Activated CD8-positive, alpha-beta memory T cell treated with anti-CD3 and anti-CD28 coated beads, Interleukin-2, amount 50 U/mL, for 24 hours (primary cell): ENCODE measurements at regions not wholly inside any gene's neighbourhood (a gene's known extent, or its start where the extent isn't known, plus 50 kb on each side); places are given as distances from the start of the nearest gene placed in this dataset.
"Not testable (repeated sequence)": the region's sequence is repeated elsewhere in the genome, so short reads cannot be mapped to it uniquely, and the experiment has no call there.

ENCODE experiments used
- DNase-seq: peaks from one replicate; pipeline ENCODE4 v3.0.0-alpha.2; 2020; ENCODE audit errors: extremely low read depth

GRCh38 chr2:81073412-81073811 is 768.9 kb upstream of the LRRTM1 start:
- no peak for DNase-seq

DNA sequence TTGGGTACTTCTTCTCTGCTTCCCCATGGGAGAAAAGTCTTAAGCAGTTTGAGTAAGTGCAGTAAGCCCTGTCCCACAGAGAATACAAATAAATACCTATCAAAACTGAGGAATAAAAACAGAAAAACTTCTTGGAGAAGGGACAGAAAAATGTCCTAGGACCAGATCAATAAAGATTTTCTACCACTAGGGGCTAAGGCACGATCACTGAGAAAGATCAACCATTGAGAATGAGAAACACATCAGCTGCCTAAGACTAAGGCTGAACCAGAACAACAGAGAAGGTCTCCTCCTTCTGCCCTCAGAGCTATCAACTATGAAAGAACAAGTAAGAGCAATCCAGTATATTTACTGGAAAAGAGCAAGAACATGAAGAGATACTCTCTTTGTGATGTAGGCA is 763.6 kb upstream of the LRRTM1 start:
- no peak for DNase-seq

DNA sequence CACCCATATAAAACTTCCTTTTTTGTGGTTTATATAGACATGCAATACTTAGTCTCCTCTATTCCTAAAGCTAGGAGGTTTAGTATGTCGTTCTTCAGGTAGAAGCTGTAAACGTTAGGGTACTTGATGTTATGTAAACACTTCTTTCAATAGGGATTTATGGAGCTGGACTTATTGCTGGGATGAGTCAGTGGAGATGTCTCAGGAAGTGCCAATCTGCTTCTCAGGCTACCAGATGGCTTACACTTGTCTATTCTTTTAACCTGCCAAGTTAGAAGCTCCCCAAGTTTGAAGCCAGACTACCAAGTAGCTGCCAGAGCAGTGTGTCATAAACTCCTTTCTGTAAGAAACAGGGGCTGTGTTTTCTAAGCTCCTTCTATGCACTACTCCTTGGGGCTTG is 756.5 kb upstream of the LRRTM1 start:
- no peak for DNase-seq

- DNase-seq: no peak
These were observed 746.1 kb upstream of the LRRTM1 start for GRCh38 chr2:81050580-81051095.

DNA sequence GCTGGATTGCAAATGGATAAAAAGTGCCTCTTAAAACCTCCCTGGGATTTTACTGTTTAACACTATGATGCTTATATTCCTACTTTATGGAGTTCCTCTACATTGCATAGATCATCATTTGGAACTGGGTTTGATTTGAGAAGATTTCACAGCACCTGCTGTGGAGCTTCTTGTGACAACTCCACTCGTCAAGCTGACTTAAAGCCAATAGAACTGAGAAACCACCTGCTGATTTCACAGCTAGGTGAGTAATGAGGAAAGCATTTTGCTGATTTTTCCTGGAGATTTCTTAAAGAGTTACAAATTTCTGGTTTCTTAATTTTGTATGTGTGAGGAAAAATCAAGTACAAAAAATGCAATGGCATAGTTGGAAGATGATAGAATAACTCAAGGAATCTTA is 739.1 kb upstream of the LRRTM1 start:
- no peak for DNase-seq

GRCh38 chr2:81007104-81007503 is 702.6 kb upstream of the LRRTM1 start:
- no peak for DNase-seq

GRCh38 chr2:81002906-81003305 is 698.4 kb upstream of the LRRTM1 start:
- DNase-seq: no peak

DNA sequence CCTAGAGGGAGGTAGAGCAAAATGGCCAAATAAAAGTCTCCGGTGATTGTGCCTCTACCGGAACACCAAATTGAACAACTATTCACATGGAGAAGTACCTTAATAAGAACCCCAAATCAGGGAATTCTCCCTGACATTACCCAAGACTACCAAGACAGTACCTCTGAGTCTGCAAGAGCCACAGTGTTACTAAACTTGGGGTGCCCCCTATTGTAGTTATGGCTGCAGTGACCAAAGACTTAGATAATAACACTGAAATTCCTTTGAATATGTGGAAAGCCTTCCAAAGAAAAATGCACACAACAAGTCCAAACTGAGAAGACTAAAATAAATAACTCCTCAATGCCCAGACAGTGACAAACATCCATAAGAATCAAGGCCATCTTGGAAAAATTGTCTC is 682.9 kb upstream of the LRRTM1 start:
- DNase-seq: no peak

- no peak for DNase-seq
These were observed 665.3 kb upstream of the LRRTM1 start for GRCh38 chr2:80969900-80970299.

DNA sequence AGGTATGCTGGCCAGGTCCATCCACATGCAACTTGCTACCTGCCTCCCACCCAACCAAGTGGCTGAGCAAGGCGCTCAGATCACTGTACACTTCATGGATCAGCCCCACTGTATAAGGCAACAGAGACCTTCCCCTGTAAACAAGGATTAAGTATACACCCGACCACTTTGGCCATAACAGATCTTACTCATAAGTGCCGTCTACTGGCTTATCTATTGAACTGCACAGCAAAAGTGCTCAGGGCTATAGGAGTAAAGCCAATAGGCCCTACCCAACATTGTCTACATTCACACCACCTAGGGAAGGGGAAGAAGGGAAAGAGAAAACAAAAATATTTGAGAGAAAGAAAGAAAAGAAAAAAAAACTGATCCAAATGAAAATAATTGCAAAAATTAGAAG is 663.9 kb upstream of the LRRTM1 start:
- no peak for DNase-seq

- DNase-seq: no peak
These were observed 643.1 kb upstream of the LRRTM1 start for GRCh38 chr2:80947601-80948130.

DNA sequence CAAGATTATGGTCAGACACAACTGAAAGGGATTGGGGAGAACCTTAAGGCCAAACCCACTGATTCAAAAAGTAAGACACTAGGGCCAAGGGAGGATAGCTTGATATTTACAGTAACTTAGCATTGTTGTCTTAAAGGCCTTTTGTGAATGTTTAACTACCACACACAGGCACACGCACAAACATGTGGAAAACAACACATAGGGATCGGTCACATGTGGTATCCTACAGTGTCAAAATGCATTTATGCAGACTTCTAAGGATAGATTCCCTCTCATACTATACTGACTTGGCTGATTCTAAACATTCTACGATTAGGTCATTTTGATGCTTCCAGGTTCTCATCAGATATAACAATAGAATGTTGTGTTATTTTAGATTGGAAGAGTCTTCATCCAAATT is 638.9 kb upstream of the LRRTM1 start:
- no peak for DNase-seq

- DNase-seq: no peak
These were observed 638.2 kb upstream of the LRRTM1 start for GRCh38 chr2:80942766-80943165.

- DNase-seq: no peak
These were observed 633.9 kb upstream of the LRRTM1 start for GRCh38 chr2:80938463-80938862.

DNA sequence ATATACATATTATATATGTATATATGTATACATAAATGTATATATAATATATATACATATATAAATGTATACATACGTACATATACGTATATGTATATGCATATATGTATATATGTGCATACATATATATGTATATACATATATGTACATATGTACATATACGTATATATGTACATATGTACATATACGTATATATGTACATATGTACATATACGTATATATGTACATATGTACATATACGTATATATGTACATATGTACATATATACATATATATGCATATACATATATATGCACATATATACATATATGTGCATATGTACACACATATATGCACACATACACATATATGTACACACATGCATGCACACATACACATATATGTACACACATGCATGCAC is 627.3 kb upstream of the LRRTM1 start:
- DNase-seq: not testable (repeated sequence)

DNA sequence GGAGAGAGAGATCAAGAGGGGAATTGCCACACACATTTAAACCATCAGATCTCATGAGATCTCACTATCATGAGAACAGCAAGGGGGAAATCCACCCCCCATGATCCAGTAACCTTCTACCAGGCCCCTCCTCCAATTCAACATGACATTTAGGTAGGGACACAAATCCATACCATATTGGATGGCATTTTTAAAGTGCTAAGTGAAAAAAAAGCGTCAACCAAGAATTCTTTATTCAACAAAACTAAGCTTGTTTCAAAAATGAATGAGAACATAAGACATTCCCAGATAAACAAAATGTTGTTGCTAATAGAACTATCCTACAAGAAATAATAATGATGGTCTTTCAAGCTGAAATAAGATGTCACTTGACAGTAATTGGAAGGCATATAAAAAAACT is 626.2 kb upstream of the LRRTM1 start:
- DNase-seq: no peak

DNA sequence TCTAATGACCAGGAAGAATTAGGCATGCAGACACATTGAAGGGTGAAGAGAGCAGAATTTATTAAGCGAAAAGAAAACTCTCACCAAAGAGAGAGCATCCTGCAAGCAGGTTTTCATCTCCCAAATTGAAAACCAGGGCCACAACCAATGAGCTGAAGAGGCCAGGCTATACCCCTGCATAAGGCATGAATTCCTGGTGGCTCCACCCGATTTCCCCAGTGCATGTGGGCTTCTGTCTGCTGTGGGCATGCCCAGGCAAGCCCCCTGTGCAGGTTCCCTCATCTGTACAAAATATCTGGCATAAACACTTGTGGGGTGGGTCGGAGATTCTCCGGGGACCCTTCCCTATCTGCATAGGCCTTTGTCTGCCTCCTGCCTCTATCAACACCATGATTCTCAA is 621.6 kb upstream of the LRRTM1 start:
- DNase-seq: no peak

- DNase-seq: no peak
These were observed 592.0 kb upstream of the LRRTM1 start for GRCh38 chr2:80896576-80896975.

- DNase-seq: no peak
These were observed 589.9 kb upstream of the LRRTM1 start for GRCh38 chr2:80894486-80894885.

- DNase-seq: no peak
These were observed 589.2 kb upstream of the LRRTM1 start for GRCh38 chr2:80893711-80894110.

DNA sequence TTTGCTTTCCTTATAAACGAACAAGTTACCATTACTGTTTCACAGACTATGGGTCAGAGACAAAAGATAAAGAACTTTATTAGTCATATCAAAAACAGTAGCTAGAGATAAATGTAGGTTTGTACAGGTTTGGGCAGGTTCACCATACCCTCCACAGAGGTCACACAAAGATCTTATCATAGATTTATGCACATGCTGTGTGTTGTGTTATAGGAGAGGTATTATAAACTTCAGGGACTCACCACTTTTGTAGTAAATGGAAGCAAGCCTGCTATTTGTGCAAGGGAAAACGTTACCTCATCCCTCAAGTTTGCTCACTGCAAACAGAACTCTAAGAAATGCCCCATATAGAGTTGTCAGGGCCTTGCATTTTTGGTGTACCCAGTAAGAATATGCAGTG is 584.5 kb upstream of the LRRTM1 start:
- DNase-seq: no peak

- DNase-seq: no peak
These were observed 583.4 kb upstream of the LRRTM1 start for GRCh38 chr2:80887841-80888378.

DNA sequence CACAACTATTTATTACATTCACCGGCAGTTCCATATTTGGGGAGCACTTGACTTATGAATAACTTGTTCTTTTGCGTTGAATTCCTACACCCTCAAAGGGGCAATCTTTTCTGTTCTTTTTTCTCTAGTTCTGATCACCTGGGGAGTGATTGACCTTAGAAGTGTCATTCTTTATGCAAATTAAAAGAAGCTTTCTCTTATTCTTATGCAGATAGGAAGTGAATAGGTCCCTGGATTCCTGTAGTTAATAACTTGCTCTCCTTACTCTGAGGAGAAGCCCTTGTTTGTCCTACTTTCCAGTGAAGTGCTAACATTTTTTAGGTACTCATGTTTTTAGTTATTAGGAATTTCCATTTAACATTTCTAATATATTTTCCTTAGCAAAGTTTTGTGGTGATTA is 569.8 kb upstream of the LRRTM1 start:
- DNase-seq: no peak

DNA sequence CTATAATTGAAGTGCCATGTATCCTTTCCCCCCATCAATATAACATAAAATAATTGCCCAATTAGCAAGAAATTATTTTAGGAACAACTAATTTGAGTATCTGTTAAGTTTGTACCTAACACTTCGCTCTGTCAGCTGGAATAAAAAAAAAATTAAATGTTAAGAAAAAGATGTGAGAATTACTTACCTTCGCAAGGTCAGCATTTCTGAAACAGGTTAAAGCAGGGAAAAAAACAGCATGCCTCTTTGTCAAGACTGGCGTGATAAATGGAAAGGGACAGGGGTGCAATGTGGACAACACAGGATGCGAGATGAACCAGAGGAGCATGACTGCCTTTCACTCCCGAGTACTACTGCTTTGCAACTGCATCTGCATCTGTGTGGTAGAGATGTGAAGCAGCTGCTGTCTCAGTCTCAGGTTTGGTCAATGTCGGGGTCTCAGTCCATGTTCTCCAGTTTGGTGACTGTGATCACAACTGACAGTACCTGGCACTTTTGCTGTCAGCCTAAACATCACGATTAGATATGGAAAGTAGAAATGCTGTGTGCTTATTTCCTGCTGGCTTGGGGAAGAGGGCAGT is 565.4 kb upstream of the LRRTM1 start:
- no peak for DNase-seq
